ENCODE measurements at regions not wholly inside any gene's neighbourhood (a gene's known extent, or its start where the extent isn't known, plus 50 kb on each side); places are given as distances from the start of the nearest gene placed in this dataset.

- intact Hi-C loops (cut with micrococcal nuclease) = no loop called here
- Mint-ChIP-seq H3K36me3 (ENCODE audit: low read depth) (no peaks in the 10 kb centered on the region), H3K9me3 (peaks cover 2% of the 10 kb centered on the region), H3K4me3 (no peak overlapping the region), H3K27ac (no peak overlapping the region), H3K4me1 (ENCODE audit: low read depth) (peaks cover 9% of the 10 kb centered on the region), H3K27me3 (peaks cover 23% of the 10 kb centered on the region)
- no peak for ATAC-seq
- POLR2A ChIA-PET = no interaction called here
- DNase-seq = no peak
- no peak for TF ChIP-seq CTCF (IDR thresholded peaks at IDR 0.05)
- CTCF ChIA-PET = no interaction called here
These were observed 120.8 kb upstream of the TMCC3 start for GRCh38 chr12:94771199-94771598.

- Mint-ChIP-seq H3K27ac (no peak overlapping the region), H3K4me3 (no peak overlapping the region), H3K9me3 (peaks cover 2% of the 10 kb centered on the region), H3K36me3 (ENCODE audit: low read depth) (no peaks in the 10 kb centered on the region), H3K4me1 (ENCODE audit: low read depth) (peaks cover 9% of the 10 kb centered on the region), H3K27me3 (peaks cover 23% of the 10 kb centered on the region)
- POLR2A ChIA-PET = interaction anchor here (0.9 kb wide), 1 partner anchor 287 kb away, joined by 3 read pairs; no protein-coding TSS in a partner anchor
- ATAC-seq (no peak), DNase-seq (no peak)
- TF ChIP-seq CTCF (IDR thresholded peaks at IDR 0.05) = no peak
- intact Hi-C loops (cut with micrococcal nuclease) = no loop called here
- CTCF ChIA-PET = no interaction called here
These were observed 120.4 kb upstream of the TMCC3 start for GRCh38 chr12:94770791-94771190.

- Mint-ChIP-seq H3K4me3 (no peak overlapping the region), H3K9me3 (peaks cover 2% of the 10 kb centered on the region), H3K4me1 (ENCODE audit: low read depth) (peaks cover 9% of the 10 kb centered on the region), H3K27ac (no peak overlapping the region), H3K27me3 (peaks cover 23% of the 10 kb centered on the region), H3K36me3 (ENCODE audit: low read depth) (no peaks in the 10 kb centered on the region)
- CTCF ChIA-PET = interaction anchor here (1.9 kb wide), 1 partner anchor 106 kb away, joined by 4 read pairs; no protein-coding TSS in a partner anchor
- POLR2A ChIA-PET = interaction anchor here (0.9 kb wide), 1 partner anchor 288 kb away, joined by 3 read pairs; no protein-coding TSS in a partner anchor
- DNase-seq (no peak), ATAC-seq (no peak)
- no peak for TF ChIP-seq CTCF (IDR thresholded peaks at IDR 0.05)
- intact Hi-C loops (cut with micrococcal nuclease) = no loop called here
These were observed 119.7 kb upstream of the TMCC3 start for GRCh38 chr12:94769776-94770759.

- ATAC-seq (no peak), DNase-seq (no peak)
- TF ChIP-seq CTCF (IDR thresholded peaks at IDR 0.05) = no peak
- Mint-ChIP-seq H3K27ac (no peak overlapping the region), H3K27me3 (peaks cover 21% of the 10 kb centered on the region), H3K4me1 (ENCODE audit: low read depth) (peaks cover 9% of the 10 kb centered on the region), H3K4me3 (no peak overlapping the region), H3K36me3 (ENCODE audit: low read depth) (no peaks in the 10 kb centered on the region), H3K9me3 (no peaks in the 10 kb centered on the region)
- intact Hi-C loops (cut with micrococcal nuclease) = no loop called here
- ChIA-PET POLR2A (no interaction called here), CTCF (interaction anchor here (1.9 kb wide), 1 partner anchor 107 kb away, joined by 4 read pairs; no protein-coding TSS in a partner anchor)
These were observed 118.7 kb upstream of the TMCC3 start for GRCh38 chr12:94769047-94769420.
